RWPE2 (cell line): ENCODE measurements at regions not wholly inside any gene's neighbourhood (a gene's known extent, or its start where the extent isn't known, plus 50 kb on each side); places are given as distances from the start of the nearest gene placed in this dataset.

Source experiments
- ATAC-seq: fragments of 200-7000 bp; cut with Tn5 transposase; 3 replicates; pipeline ENCODE4 v1.9.1; 2021; ENCODE audit warnings: low read depth
- DNase-seq: peaks from one replicate; pipeline ENCODE4 v3.0.0-alpha.2; 2020; ENCODE audit warnings: low spot score
- H3K27ac ChIP-seq: fragments of 450-650 bp; 2 replicates; pipeline ENCODE4 v1.5.1; 2017; ENCODE audit warnings: mild to moderate bottlenecking; ENCODE audit not compliant: poor library complexity, severe bottlenecking
- H3K27me3 ChIP-seq: fragments of 250-450 bp; sonication (Bioruptor Pico); 2 replicates; pipeline ENCODE4 v1.5.1; 2021; ENCODE audit warnings: mild to moderate bottlenecking, moderate library complexity; ENCODE audit not compliant: insufficient read depth, poor library complexity, severe bottlenecking
- H3K36me3 ChIP-seq: fragments of 250-450 bp; sonication (Bioruptor Pico); 2 replicates; pipeline ENCODE4 v1.5.1; 2020; ENCODE audit warnings: low read depth, mild to moderate bottlenecking, moderate library complexity
- H3K4me1 ChIP-seq: fragments of 250-450 bp; sonication (Bioruptor Pico); 2 replicates; pipeline ENCODE4 v1.5.1; 2021; ENCODE audit warnings: mild to moderate bottlenecking, moderate library complexity; ENCODE audit not compliant: insufficient read depth, poor library complexity, severe bottlenecking
- H3K4me3 ChIP-seq: fragments of 250-450 bp; sonication (Bioruptor Pico); 2 replicates; pipeline ENCODE4 v1.5.1; 2021; ENCODE audit warnings: mild to moderate bottlenecking, moderate library complexity; ENCODE audit not compliant: severe bottlenecking
- H3K9me3 ChIP-seq: fragments of 250-450 bp; sonication (Bioruptor Pico); 2 replicates; pipeline ENCODE4 v1.5.1; 2021; ENCODE audit warnings: mild to moderate bottlenecking, moderate library complexity; ENCODE audit not compliant: severe bottlenecking
- TF ChIP-seq, protein P1 (sequence below): fragments of 450-650 bp; IDR thresholded peaks from one replicate; pipeline ENCODE4 v1.5.1; 2017; ENCODE audit warnings: mild to moderate bottlenecking, moderate library complexity; ENCODE audit not compliant: poor library complexity, severe bottlenecking

DNA sequence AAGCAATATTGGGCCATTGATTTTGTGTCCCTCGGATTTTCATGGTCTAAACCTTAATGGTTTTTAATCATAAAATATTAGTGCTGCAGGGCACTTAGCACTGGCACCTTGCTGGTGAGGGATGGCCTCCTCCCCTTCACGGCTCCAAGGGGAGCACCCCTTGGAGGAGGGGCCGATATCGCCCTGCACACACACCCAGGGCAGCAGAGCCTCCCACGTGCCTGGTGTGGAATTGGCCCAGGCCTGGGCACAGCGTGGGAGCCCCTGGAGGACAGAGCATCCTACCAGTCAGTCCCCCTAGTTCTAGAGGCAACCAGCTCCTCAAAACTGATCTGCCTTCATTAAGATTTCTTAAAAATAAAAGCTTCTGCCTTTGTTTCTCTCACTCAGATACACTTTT is 90.7 kb upstream of the CSF3R start:
- ATAC-seq (no peak), DNase-seq (no peak)
- Histone ChIP-seq H3K4me3 (no peak overlapping the region), H3K9me3 (no peaks in the 10 kb centered on the region), H3K27me3 (peaks cover 12% of the 10 kb centered on the region), H3K4me1 (no peaks in the 10 kb centered on the region), H3K27ac (no peak overlapping the region), H3K36me3 (no peaks in the 10 kb centered on the region)
- TF ChIP-seq, protein P1, sequence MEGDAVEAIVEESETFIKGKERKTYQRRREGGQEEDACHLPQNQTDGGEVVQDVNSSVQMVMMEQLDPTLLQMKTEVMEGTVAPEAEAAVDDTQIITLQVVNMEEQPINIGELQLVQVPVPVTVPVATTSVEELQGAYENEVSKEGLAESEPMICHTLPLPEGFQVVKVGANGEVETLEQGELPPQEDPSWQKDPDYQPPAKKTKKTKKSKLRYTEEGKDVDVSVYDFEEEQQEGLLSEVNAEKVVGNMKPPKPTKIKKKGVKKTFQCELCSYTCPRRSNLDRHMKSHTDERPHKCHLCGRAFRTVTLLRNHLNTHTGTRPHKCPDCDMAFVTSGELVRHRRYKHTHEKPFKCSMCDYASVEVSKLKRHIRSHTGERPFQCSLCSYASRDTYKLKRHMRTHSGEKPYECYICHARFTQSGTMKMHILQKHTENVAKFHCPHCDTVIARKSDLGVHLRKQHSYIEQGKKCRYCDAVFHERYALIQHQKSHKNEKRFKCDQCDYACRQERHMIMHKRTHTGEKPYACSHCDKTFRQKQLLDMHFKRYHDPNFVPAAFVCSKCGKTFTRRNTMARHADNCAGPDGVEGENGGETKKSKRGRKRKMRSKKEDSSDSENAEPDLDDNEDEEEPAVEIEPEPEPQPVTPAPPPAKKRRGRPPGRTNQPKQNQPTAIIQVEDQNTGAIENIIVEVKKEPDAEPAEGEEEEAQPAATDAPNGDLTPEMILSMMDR: no peak

DNA sequence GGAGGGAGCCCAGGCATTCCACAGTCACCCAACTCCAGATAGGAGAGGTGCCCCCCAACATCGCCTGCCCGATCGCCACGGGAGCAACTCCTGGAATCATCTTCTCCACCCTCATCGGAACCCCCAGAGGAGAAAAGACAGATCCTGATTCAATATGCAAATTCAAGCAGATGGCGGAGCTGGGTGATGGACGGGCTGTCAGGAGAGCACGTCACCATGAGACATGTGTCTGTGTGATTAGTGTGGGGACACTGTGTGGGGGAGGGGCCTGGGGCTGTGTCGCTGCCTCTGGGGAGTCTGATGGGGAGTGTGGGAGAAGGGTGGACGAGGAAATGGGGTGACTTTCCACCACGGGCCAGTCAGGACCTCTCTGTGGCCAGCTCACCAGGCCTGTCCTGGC is 90.2 kb upstream of the CSF3R start:
- no peak for DNase-seq

DNA sequence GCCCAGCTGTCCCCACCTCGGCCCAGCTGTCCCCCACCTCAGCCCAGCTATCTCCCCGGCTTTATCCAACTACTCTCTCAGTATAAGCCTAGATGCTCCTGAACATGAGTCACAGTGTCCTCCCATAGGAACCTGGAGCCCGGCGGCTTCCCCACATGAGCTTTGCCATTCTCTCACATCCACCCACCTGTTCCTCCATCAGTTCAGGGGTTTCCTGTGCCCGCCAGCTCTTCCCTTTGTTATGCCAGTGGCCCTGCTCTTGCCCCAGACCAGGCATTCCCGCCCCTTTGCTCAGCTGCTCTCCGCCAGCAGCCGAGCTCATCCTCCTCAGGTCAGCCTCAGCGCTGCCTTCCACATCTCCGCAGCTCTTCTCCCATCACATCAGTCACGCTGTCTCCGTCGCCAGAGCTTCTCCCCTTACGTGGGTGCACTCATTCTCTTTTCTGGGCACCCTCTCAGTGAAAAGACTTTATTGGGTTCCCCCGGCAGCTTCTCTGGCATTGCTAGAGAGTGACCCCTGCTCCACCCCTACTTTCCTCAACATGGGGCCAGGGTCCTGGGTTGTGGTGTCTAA is 89.5 kb upstream of the CSF3R start:
- no peaks in the 10 kb centered on the region for H3K4me1 ChIP-seq

More for the DNA sequence above, 90.2 kb upstream of the CSF3R start:
- H3K36me3 ChIP-seq: no peaks in the 10 kb centered on the region
- H3K27me3 ChIP-seq: peaks cover 12% of the 10 kb centered on the region
- H3K9me3 ChIP-seq: no peaks in the 10 kb centered on the region
- no peak for ATAC-seq
- TF ChIP-seq, protein P1: no peak
- H3K27ac ChIP-seq: no peak overlapping the region
- no peaks in the 10 kb centered on the region for H3K4me1 ChIP-seq
- no peak overlapping the region for H3K4me3 ChIP-seq

DNA sequence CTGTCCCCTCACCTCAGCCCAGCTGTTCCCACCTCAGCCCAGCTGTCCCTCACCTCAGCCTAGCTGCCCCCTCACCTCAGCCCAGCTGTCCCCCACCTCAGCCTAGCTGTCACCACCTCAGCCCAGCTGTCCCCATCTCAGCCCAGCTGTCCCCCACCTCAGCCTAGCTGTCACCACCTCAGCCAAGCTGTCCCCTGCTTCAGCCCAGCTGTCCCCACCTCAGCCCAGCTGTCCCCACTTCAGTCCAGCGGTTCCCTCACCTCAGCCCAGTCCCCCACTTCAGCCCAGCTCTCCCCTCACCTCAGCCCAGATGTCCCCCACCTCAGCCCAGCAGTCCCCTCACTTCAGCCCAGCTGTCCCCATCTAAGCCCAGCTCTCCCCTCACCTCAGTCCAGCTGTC is 88.4 kb upstream of the CSF3R start:
- no peaks in the 10 kb centered on the region for H3K9me3 ChIP-seq
- DNase-seq (peak; percentile 26), ATAC-seq (no peak)
- H3K4me3 ChIP-seq: no peak overlapping the region
- H3K27me3 ChIP-seq: peaks cover 12% of the 10 kb centered on the region
- H3K36me3 ChIP-seq: no peaks in the 10 kb centered on the region
- TF ChIP-seq, protein P1: no peak
- no peaks in the 10 kb centered on the region for H3K4me1 ChIP-seq
- H3K27ac ChIP-seq: no peak overlapping the region

More for the DNA sequence above, 89.5 kb upstream of the CSF3R start:
- no peaks in the 10 kb centered on the region for H3K36me3 ChIP-seq
- H3K9me3 ChIP-seq: no peaks in the 10 kb centered on the region
- no peak for DNase-seq
- H3K27me3 ChIP-seq: peaks cover 12% of the 10 kb centered on the region
- no peak overlapping the region for H3K4me3 ChIP-seq
- H3K27ac ChIP-seq: no peak overlapping the region
- no peak for ATAC-seq
- TF ChIP-seq, protein P1: no peak

DNA sequence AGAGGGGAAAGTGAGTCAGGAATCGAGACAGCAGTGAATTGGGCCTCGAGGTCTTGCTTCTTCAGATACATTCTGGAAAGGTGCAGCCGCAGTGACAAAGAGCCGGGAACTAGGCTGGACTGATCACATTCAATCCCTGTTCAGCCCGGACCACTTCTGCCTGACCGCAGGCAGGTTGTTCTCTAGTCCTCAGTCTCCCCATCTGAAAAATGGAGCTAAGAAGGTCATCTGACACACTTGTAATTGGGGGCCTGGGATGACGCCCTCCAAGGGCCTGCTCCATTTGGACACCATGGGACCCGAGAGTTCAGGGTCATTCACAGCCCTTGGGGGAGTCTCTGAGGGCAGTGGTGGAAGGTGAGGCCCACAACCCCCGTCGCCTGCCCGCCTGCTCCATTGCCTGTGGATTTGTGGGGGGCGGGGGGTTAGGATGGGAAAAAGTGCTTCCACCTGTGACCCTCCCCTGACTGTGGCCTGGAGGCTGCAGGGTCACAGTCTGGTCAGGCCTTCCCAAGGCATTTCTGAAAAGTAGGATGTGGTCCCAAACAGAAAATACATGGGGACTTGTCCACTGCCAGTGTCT is 87.9 kb upstream of the CSF3R start:
- H3K27me3 ChIP-seq: peaks cover 12% of the 10 kb centered on the region

More for the DNA sequence above, 87.9 kb upstream of the CSF3R start:
- Histone ChIP-seq H3K4me3 (no peak overlapping the region), H3K9me3 (no peaks in the 10 kb centered on the region), H3K27ac (no peak overlapping the region), H3K36me3 (no peaks in the 10 kb centered on the region), H3K4me1 (no peaks in the 10 kb centered on the region)
- TF ChIP-seq, protein P1: no peak
- no peak for ATAC-seq
- DNase-seq: peak; percentile 38
